ENCODE measurements at regions not wholly inside any gene's neighbourhood (a gene's known extent, or its start where the extent isn't known, plus 50 kb on each side); places are given as distances from the start of the nearest gene placed in this dataset.
"Not testable (repeated sequence)": the region's sequence is repeated elsewhere in the genome, so short reads cannot be mapped to it uniquely, and the experiment has no call there.

DNA sequence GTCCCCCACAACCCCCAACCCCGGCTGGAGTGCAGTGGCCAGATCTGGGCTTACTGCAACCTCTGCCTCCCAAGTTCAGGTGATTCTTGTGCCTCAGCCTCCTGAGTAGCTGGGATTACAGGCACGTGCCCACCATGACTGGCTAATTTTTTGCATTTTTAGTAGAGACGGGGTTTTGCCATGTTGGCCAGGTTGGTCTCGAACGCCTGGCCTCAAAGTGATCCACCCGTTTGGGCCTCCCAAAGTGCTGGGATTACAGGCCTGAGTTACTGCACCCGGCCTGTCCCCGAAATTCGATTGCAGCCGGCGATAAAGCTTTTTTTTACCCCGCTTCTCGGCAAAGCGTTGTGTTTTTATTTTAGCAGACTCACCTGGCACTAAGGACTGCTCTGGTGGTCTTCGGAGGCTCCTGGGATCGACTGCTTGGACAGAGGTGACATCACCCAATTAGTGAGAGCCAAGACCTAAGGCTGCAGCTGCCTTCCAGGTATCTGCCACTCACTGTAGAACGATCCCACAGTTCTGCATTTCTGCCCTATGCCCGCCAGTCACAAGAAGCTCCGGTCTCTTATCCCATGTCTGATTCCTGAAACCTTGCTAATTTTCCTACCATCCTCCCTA lies 82.2 kb upstream of the ARL4D start:
- DNase-seq (ENCODE audit: insufficient read length, low spot score) (no peak), FAIRE-seq (no peak)

GRCh38 chr17:43315858-43316521 lies 82.2 kb upstream of the RNU2-1 start:
- DNase-seq (ENCODE audit: insufficient read length, low spot score) (no peak), FAIRE-seq (no peak)

- peak; percentile 85 for FAIRE-seq
- DNase-seq (ENCODE audit: insufficient read length, low spot score) = no peak
These were observed 81.6 kb upstream of the RNU2-1 start for GRCh38 chr17:43315369-43315768.

DNA sequence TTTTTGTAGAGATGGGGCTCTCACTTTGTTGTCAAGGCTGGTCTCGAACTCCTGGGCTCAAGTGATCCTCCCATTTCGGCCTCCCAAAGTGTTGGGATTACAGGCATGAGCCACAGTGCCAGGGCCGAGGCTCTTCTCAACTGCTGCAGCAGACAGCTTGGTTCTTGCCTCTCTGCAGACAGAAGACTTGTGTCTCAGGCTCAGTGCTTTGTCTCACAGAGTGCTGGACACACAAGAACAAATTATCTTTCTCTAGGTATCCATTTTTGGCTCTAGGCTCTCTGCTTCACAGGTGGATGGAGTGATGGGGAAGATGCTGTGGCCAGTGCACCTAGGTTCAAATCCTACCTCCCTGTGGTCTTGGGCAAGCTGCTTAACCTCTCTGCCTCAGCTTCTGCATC lies 80.8 kb upstream of the RNU2-1 start:
- no peak for FAIRE-seq
- DNase-seq (ENCODE audit: insufficient read length, low spot score) = no peak

DNA sequence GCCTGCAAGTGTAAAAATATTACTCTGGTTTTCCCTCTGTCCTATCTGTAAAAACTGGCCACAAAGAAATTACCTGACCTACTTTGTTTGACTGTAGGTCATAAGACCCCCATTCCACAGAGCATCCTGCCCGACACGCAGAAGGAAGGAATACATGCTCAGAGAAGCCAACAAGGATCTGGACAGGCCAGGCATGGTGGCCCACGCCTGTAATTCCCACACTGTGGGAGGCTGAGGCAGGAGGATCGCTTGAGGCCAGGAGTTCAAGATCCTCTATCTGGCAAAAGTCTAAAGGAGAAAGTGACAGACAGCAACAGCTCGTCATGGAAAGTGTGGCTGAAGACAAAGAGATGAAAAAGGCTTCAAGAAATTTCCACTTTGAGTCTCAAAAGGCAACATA lies 78.2 kb upstream of the RNU2-1 start:
- DNase-seq (ENCODE audit: insufficient read length, low spot score) (no peak), FAIRE-seq (no peak)

GRCh38 chr17:43309505-43310332 lies 75.9 kb upstream of the RNU2-1 start:
- DNase-seq (ENCODE audit: insufficient read length, low spot score) (no peak), FAIRE-seq (peak; percentile 81)

DNA sequence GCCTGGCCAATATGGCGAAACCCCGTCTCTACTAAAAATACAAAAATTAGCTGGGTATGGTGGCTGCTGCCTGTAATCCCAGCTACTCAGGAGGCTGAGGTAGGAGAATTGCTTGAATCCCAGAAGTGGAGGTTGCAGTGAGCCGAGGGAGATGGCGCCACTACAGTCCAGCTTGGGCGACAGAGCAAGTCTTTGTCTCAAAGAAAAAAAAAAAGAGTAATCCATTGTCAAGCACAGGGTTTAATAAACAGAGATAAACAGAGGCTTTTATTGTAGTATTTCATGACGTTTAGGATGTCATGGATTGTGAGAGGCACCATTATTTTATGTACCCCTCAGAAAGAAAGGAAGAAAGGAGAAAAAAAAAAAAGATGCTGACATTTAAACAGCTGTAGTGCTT lies 75.2 kb upstream of the RNU2-1 start:
- FAIRE-seq (no peak), DNase-seq (ENCODE audit: insufficient read length, low spot score) (no peak)

- DNase-seq (ENCODE audit: insufficient read length, low spot score); FAIRE-seq: not testable (repeated sequence)
These were observed 71.0 kb upstream of the RNU2-1 start for GRCh38 chr17:43304792-43305191.

DNA sequence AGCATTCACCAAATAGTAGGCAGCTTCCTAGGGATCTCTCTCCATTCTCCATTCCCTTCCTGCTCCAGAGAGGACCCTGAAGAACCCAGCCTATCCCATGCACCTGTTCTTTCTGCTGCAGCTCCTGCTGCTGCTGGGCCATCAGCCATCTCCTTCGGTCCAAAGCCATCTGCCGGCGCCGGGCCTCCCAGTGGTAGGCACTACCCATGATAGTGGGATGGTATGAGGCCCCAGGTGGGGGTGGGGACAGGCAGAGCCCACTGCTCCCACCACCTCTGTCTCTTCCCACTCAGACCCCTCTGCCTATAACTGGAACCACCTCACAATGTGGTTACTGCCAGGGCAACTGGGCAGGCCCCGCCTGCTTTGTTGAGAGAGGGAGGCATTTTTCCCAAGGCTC lies 69.3 kb upstream of the RNU2-1 start:
- DNase-seq (ENCODE audit: insufficient read length, low spot score); FAIRE-seq: not testable (repeated sequence)

GRCh38 chr17:43299300-43300076 lies 65.7 kb upstream of the RNU2-1 start:
- not testable (repeated sequence) for FAIRE-seq; DNase-seq (ENCODE audit: insufficient read length, low spot score)

- not testable (repeated sequence) for DNase-seq (ENCODE audit: insufficient read length, low spot score)
These were observed 55.9 kb upstream of the RNU2-1 start for GRCh38 chr17:43289670-43290069.

DNA sequence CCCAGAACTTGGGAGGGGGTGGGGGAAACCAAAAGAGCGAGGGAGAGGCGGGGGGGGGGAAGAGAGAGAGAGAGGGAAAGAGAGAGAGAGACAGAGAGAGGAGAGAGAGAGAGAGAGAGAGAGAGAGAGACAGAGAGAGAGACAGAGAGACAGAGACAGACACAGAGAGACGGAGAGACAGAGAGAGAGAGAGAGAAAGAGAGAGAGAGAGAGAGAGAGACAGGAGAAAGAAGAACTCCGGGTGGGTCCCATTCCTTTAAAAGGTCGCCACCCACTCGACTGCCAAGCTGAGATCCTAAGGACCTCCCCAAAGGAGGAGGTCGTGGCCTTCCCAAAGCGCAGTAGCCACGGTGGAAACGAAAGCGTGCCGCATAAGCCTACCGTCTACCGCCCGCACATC lies 49.8 kb upstream of the RNU2-1 start:
- not testable (repeated sequence) for DNase-seq (ENCODE audit: insufficient read length, low spot score); FAIRE-seq

More at GRCh38 chr17:43289670-43290069, 55.9 kb upstream of the RNU2-1 start:
- FAIRE-seq = not testable (repeated sequence)

Measured in GM19239 (cell line).